ENCODE measurements at regions not wholly inside any gene's neighbourhood (a gene's known extent, or its start where the extent isn't known, plus 50 kb on each side); places are given as distances from the start of the nearest gene placed in this dataset.

GRCh38 chr1:234970401-234970730, 158.3 kb downstream of the TOMM20 start:
- DNase-seq (ENCODE audit: extremely low spot score, unreplicated experiment): no peak
- Mint-ChIP-seq H3K9me3 (ENCODE audit: unreplicated experiment) (no peaks in the 10 kb centered on the region), H3K27me3 (ENCODE audit: unreplicated experiment) (no peaks in the 10 kb centered on the region), H3K4me3 (ENCODE audit: unreplicated experiment) (peak overlapping the region; percentile 51), H3K36me3 (ENCODE audit: unreplicated experiment) (no peaks in the 10 kb centered on the region), H3K27ac (ENCODE audit: unreplicated experiment) (peak overlapping the region; percentile 98), H3K4me1 (ENCODE audit: unreplicated experiment) (peaks cover 51% of the 10 kb centered on the region)
- TF ChIP-seq CTCF (IDR thresholded peaks at IDR 0.05): no peak

- Mint-ChIP-seq H3K27ac (ENCODE audit: unreplicated experiment) (peak overlapping the region; percentile 98), H3K4me1 (ENCODE audit: unreplicated experiment) (peaks cover 50% of the 10 kb centered on the region), H3K4me3 (ENCODE audit: unreplicated experiment) (peak overlapping the region; percentile 36), H3K9me3 (ENCODE audit: unreplicated experiment) (no peaks in the 10 kb centered on the region), H3K36me3 (ENCODE audit: unreplicated experiment) (no peaks in the 10 kb centered on the region), H3K27me3 (ENCODE audit: unreplicated experiment) (no peaks in the 10 kb centered on the region)
- TF ChIP-seq CTCF (IDR thresholded peaks at IDR 0.05): no peak
- peak; percentile 92 for DNase-seq (ENCODE audit: extremely low spot score, unreplicated experiment)
Measured at GRCh38 chr1:234969581-234970400, 158.8 kb downstream of the TOMM20 start.

- no peaks in the 10 kb centered on the region for H3K36me3 Mint-ChIP-seq (ENCODE audit: unreplicated experiment)
- DNase-seq (ENCODE audit: extremely low spot score, unreplicated experiment): no peak
- H3K27ac Mint-ChIP-seq (ENCODE audit: unreplicated experiment): peak overlapping the region; percentile 98
- H3K9me3 Mint-ChIP-seq (ENCODE audit: unreplicated experiment): no peaks in the 10 kb centered on the region
- TF ChIP-seq CTCF (IDR thresholded peaks at IDR 0.05): no peak
- H3K4me1 Mint-ChIP-seq (ENCODE audit: unreplicated experiment): peaks cover 57% of the 10 kb centered on the region
- no peak overlapping the region for H3K4me3 Mint-ChIP-seq (ENCODE audit: unreplicated experiment)
- H3K27me3 Mint-ChIP-seq (ENCODE audit: unreplicated experiment): no peaks in the 10 kb centered on the region
Measured at GRCh38 chr1:234969011-234969441, 159.6 kb downstream of the TOMM20 start.

- Mint-ChIP-seq H3K27ac (ENCODE audit: unreplicated experiment) (peak overlapping the region; percentile 98), H3K27me3 (ENCODE audit: unreplicated experiment) (no peaks in the 10 kb centered on the region)
Measured at GRCh38 chr1:234968451-234968850, 160.2 kb downstream of the TOMM20 start.

More at GRCh38 chr1:234968451-234968850, 160.2 kb downstream of the TOMM20 start:
- no peak for DNase-seq (ENCODE audit: extremely low spot score, unreplicated experiment)
- Mint-ChIP-seq H3K9me3 (ENCODE audit: unreplicated experiment) (no peaks in the 10 kb centered on the region), H3K36me3 (ENCODE audit: unreplicated experiment) (no peaks in the 10 kb centered on the region), H3K4me1 (ENCODE audit: unreplicated experiment) (peaks cover 62% of the 10 kb centered on the region), H3K4me3 (ENCODE audit: unreplicated experiment) (no peak overlapping the region)
- TF ChIP-seq CTCF (IDR thresholded peaks at IDR 0.05): no peak

All from osteocyte (in vitro differentiated cells).